H1 (cell line): ENCODE measurements at regions not wholly inside any gene's neighbourhood (a gene's known extent, or its start where the extent isn't known, plus 50 kb on each side); places are given as distances from the start of the nearest gene placed in this dataset.

ENCODE experiments used
- CTCF ChIA-PET: fragments of 300-600 bp; sonication (Branson Sonifier 250); formaldehyde crosslinking; loops from one replicate; lab custom pipeline; 2021; ENCODE audit not compliant: partially characterized antibody; lab: Charles Lee
- POLR2A ChIA-PET: fragments of 300-600 bp; sonication (Branson Sonifier 250); formaldehyde crosslinking; loops from one replicate; lab custom pipeline; 2021; ENCODE audit warnings: inconsistent platforms; ENCODE audit not compliant: partially characterized antibody; lab: Charles Lee
- DNase-seq, 2 experiments: peaks; one replicate each; pipeline versions ENCODE4 v3.0.0 to v3.0.0-alpha.2; 2010 to 2022; ENCODE audit warnings: low spot score in 2 of 2, low read depth in 1 of 2, mixed read lengths in 1 of 2
- FAIRE-seq: peaks from 2 replicates; lab custom pipeline; 2011; peaks lifted over from hg19 to GRCh38; lab: Jason Lieb, UNC
- H2AFZ ChIP-seq: 2 replicates; pipeline ENCODE4 v1.8.1; 2012; ENCODE audit warnings: low read length, inconsistent platforms
- H2AK5ac ChIP-seq: 2 replicates; pipeline ENCODE4 v1.6.1; 2013; ENCODE audit warnings: low read depth, low read length
- H2BK120ac ChIP-seq: replicated peaks from 2 replicates; pipeline ENCODE3; 2013; ENCODE audit warnings: low read depth, low read length, inconsistent platforms
- H2BK12ac ChIP-seq: 2 replicates; pipeline ENCODE4 v1.6.1; 2013; ENCODE audit warnings: low read depth, low read length
- H2BK15ac ChIP-seq: 2 replicates; pipeline ENCODE4 v1.6.1; 2013; ENCODE audit warnings: low read length
- H2BK20ac ChIP-seq: 2 replicates; pipeline ENCODE4 v1.6.1; 2013; ENCODE audit warnings: low read length
- H2BK5ac ChIP-seq: 2 replicates; pipeline ENCODE4 v1.6.1; 2013; ENCODE audit warnings: low read depth, low read length
- H3K14ac ChIP-seq: 2 replicates; pipeline ENCODE4 v1.6.1; 2013; ENCODE audit warnings: inconsistent platforms; ENCODE audit not compliant: insufficient read length
- H3K18ac ChIP-seq: 2 replicates; pipeline ENCODE4 v1.6.1; 2013; ENCODE audit warnings: low read length; ENCODE audit errors: extremely low read depth
- H3K23ac ChIP-seq: 2 replicates; pipeline ENCODE4 v1.6.1; 2013; ENCODE audit warnings: inconsistent platforms; ENCODE audit not compliant: insufficient read length
- H3K23me2 ChIP-seq: 2 replicates; pipeline ENCODE4 v1.6.1; 2013; ENCODE audit warnings: low read depth, low read length
- H3K27ac ChIP-seq: 2 replicates; pipeline ENCODE4 v1.6.1; 2011; ENCODE audit warnings: low read depth, low read length, inconsistent platforms
- H3K27me3 ChIP-seq, 4 experiments: replicated peaks in 1 of 4; 1 replicate in 1 of 4; 2 replicates in 3 of 4; pipeline versions ENCODE4 v1.6.1 to v1.8.1; 2011 to 2013; ENCODE audit warnings: low read length in 3 of 4, mild to moderate bottlenecking in 3 of 4, inconsistent platforms in 2 of 4, mixed read lengths in 2 of 4, moderate library complexity in 1 of 4; ENCODE audit not compliant: control insufficient read depth in 3 of 4, insufficient read depth in 3 of 4; ENCODE audit errors: extremely low read depth in 1 of 4
- H3K36me3 ChIP-seq, 4 experiments: 2 replicates each; pipeline versions ENCODE4 v1.6.1 to v1.8.1; 2011 to 2013; ENCODE audit warnings: mild to moderate bottlenecking in 4 of 4, low read length in 3 of 4, moderate library complexity in 2 of 4, control low read depth in 1 of 4, inconsistent platforms in 1 of 4; ENCODE audit not compliant: insufficient read depth in 4 of 4, control insufficient read depth in 2 of 4
- H3K4ac ChIP-seq: replicated peaks from 2 replicates; pipeline ENCODE3; 2013; ENCODE audit warnings: low read length, low read depth, mixed read lengths, inconsistent platforms; ENCODE audit not compliant: insufficient read length
- H3K4me1 ChIP-seq, 4 experiments: replicated peaks in 1 of 4; 1 replicate in 1 of 4; 2 replicates in 3 of 4; pipeline versions ENCODE4 v1.6.1 to v1.8.1; 2011 to 2013; ENCODE audit warnings: low read length in 3 of 4, inconsistent platforms in 2 of 4, mixed read lengths in 1 of 4; ENCODE audit not compliant: insufficient read depth in 4 of 4, control insufficient read depth in 3 of 4
- H3K4me2 ChIP-seq, 2 experiments: 2 replicates each; pipeline versions ENCODE4 v1.6.1 to v1.8.1; 2011 to 2013; ENCODE audit warnings: low read depth in 2 of 2, low read length in 2 of 2, control low read depth in 1 of 2, inconsistent platforms in 1 of 2, mild to moderate bottlenecking in 1 of 2; ENCODE audit not compliant: insufficient read depth in 1 of 2
- H3K4me3 ChIP-seq, 4 experiments: fragments of 200-600, 300-600 bp in 1 of 4; sonication (generic), shearing (Covaris generic), sonication (Bioruptor Twin) in 1 of 4; 2 replicates each; pipeline versions ENCODE4 v1.5.1 to v1.8.1; 2011 to 2016; ENCODE audit warnings: low read length in 4 of 4, low read depth in 3 of 4, control low read depth in 2 of 4, inconsistent platforms in 2 of 4, mild to moderate bottlenecking in 2 of 4, mixed read lengths in 1 of 4, moderate library complexity in 1 of 4; ENCODE audit not compliant: insufficient read depth in 2 of 4; ENCODE audit errors: extremely low read depth in 1 of 4
- H3K56ac ChIP-seq: replicated peaks from 2 replicates; pipeline ENCODE3; 2013; ENCODE audit warnings: low read depth, mild to moderate bottlenecking, mixed read lengths, low read length, inconsistent platforms; ENCODE audit not compliant: insufficient read length
- H3K79me1 ChIP-seq: 2 replicates; pipeline ENCODE4 v1.6.1; 2013; ENCODE audit warnings: low read depth, low read length, control low read depth
- H3K79me2 ChIP-seq, 2 experiments: 2 replicates each; pipeline versions ENCODE4 v1.6.1 to v1.8.1; 2012 to 2013; ENCODE audit warnings: low read length in 2 of 2, mild to moderate bottlenecking in 2 of 2, inconsistent platforms in 1 of 2; ENCODE audit not compliant: insufficient read depth in 2 of 2, control insufficient read depth in 1 of 2
- H3K9ac ChIP-seq, 4 experiments: replicated peaks in 1 of 4; 1 replicate in 1 of 4; 2 replicates in 3 of 4; pipeline versions ENCODE4 v1.6.1 to v1.8.1; 2011 to 2013; ENCODE audit warnings: low read depth in 3 of 4, low read length in 3 of 4, control low read depth in 2 of 4, mild to moderate bottlenecking in 2 of 4, moderate library complexity in 2 of 4, inconsistent platforms in 1 of 4; ENCODE audit errors: extremely low read depth in 1 of 4
- H3K9me3 ChIP-seq, 2 experiments: 2 replicates each; pipeline versions ENCODE4 v1.6.1 to v1.8.1; 2012 to 2013; ENCODE audit warnings: mild to moderate bottlenecking in 2 of 2, moderate library complexity in 2 of 2, control low read depth in 1 of 2, inconsistent platforms in 1 of 2, low read depth in 1 of 2, low read length in 1 of 2, mixed read lengths in 1 of 2; ENCODE audit not compliant: insufficient read depth in 2 of 2
- H4K20me1 ChIP-seq, 2 experiments: replicated peaks in 1 of 2; 2 replicates each; pipeline versions ENCODE3 to v1.8.1; 2011 to 2013; ENCODE audit warnings: inconsistent platforms in 2 of 2, low read length in 2 of 2, mild to moderate bottlenecking in 1 of 2; ENCODE audit not compliant: insufficient read depth in 2 of 2, control insufficient read depth in 1 of 2
- H4K5ac ChIP-seq: 2 replicates; pipeline ENCODE4 v1.6.1; 2013; ENCODE audit warnings: low read length, low read depth, mixed read lengths, inconsistent platforms; ENCODE audit not compliant: insufficient read length
- H4K8ac ChIP-seq: 2 replicates; pipeline ENCODE4 v1.8.0; 2013; ENCODE audit warnings: mild to moderate bottlenecking, moderate library complexity, low read length, inconsistent platforms; ENCODE audit not compliant: insufficient read depth; ENCODE audit errors: extremely low read depth
- H4K91ac ChIP-seq: replicated peaks from 2 replicates; pipeline ENCODE3; 2013; ENCODE audit warnings: low read length, mixed read lengths, inconsistent platforms; ENCODE audit not compliant: insufficient read length
- JUN ChIP-seq: IDR thresholded peaks from 2 replicates; pipeline ENCODE4 v1.6.1; 2011; ENCODE audit warnings: low read depth, mild to moderate bottlenecking, improper control_type of control experiment, low read length
- KDM4A ChIP-seq: IDR thresholded peaks from one replicate; pipeline ENCODE4 v1.7.1; 2012; ENCODE audit warnings: low read depth, mild to moderate bottlenecking, moderate library complexity, low read length, inconsistent platforms; ENCODE audit not compliant: severe bottlenecking
- POLR2A ChIP-seq, 2 experiments: IDR thresholded peaks; 1 replicate in 1 of 2; 2 replicates in 1 of 2; pipeline ENCODE4 v1.6.1; 2011; ENCODE audit warnings: low read depth in 2 of 2, low read length in 2 of 2, mild to moderate bottlenecking in 2 of 2; ENCODE audit errors: control extremely low read depth in 1 of 2
- POLR2AphosphoS5 ChIP-seq: IDR thresholded peaks from 2 replicates; pipeline ENCODE4 v1.6.1; 2011; ENCODE audit warnings: low read depth, low read length
- SIRT6 ChIP-seq: IDR thresholded peaks from one replicate; pipeline ENCODE4 v1.7.1; 2012; ENCODE audit warnings: low read length, inconsistent platforms
- SP2 ChIP-seq: IDR thresholded peaks from 2 replicates; pipeline ENCODE4 v1.6.1; 2012; ENCODE audit warnings: mild to moderate bottlenecking, low read length, inconsistent platforms
- TAF7 ChIP-seq: optimal IDR thresholded peaks from 2 replicates; pipeline ENCODE3; 2011; ENCODE audit warnings: low read depth, mild to moderate bottlenecking, inconsistent platforms, low read length, moderate library complexity, borderline replicate concordance
- YY1 ChIP-seq: IDR thresholded peaks from 2 replicates; pipeline ENCODE4 v1.6.1; 2011; ENCODE audit warnings: low read depth, mild to moderate bottlenecking, low read length
- WGBS, 2 experiments: shearing (Covaris generic) in 1 of 2; methylation state at CpG; one replicate each; pipeline versions ENCODE4 v1.1.6 to v1.1.7; 2013 to 2015; ENCODE audit warnings: low lambda C conversion rate in 2 of 2, mixed read lengths in 2 of 2, inconsistent platforms in 1 of 2, low coverage in 1 of 2, missing lambda C conversion rate in 1 of 2; ENCODE audit not compliant: insufficient replicate concordance in 2 of 2, insufficient coverage in 1 of 2, insufficient read length in 1 of 2; ENCODE audit errors: extremely low coverage in 1 of 2, missing lambda C conversion rate in 1 of 2; 5-methylcytosine and 5-hydroxymethylcytosine counted together

DNA sequence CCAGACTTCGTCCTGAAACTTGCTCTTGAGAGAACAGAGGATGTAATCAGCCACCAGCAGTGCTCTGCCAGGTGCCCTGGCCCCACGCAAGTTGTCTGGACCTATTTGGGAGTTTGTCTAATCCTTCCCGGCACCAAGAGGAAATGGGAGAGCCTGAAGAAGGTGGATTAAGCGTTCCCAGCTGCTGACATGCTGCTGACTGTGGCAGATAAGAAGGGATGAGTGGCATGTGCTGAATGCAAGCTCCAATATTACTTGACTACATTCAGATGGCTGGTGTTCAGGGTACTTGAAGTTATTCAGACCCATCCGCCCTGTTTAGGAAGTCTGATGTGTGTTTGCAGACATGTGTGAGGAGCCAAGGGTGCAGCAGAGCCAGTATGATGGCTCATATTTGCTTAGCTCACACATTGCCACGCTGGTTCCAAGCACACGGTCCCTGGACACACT lies 440.6 kb upstream of the CCDC196 start:
- no peak overlapping the region for H4K91ac ChIP-seq
- peak overlapping the region; percentile 74 for H2AFZ ChIP-seq
- no peak for DNase-seq
- H2BK12ac ChIP-seq: peak overlapping the region; percentile 55; the same call in 1 of the 2 replicates
- CTCF ChIA-PET: interaction anchor here (1.1 kb wide), 1 partner anchor 881 kb away, joined by 3 read pairs; no protein-coding TSS in a partner anchor
- H3K4ac ChIP-seq: no peak overlapping the region
- no peaks in the 10 kb centered on the region for H3K9me3 ChIP-seq
- no peak overlapping the region for H2BK5ac ChIP-seq
- no peaks in the 10 kb centered on the region for H3K79me1 ChIP-seq
- 86% methylated on average over 7 of the region's 7 CpGs; no CpG with 5 or more reads in 1 of the 2 experiments for WGBS, 2 experiments
- no peak overlapping the region for H2BK20ac ChIP-seq
- H3K27me3 ChIP-seq: no peaks in the 10 kb centered on the region
- H3K4me1 ChIP-seq: peaks cover 0 to 2% (median 0%) of the 10 kb centered on the region in 4 experiments; a peak in 1 of 7 replicates
- H3K14ac ChIP-seq: no peak overlapping the region
- no peak overlapping the region for H3K56ac ChIP-seq
- POLR2A ChIA-PET: no interaction called here
- H3K4me3 ChIP-seq: no peak overlapping the region
- H3K18ac ChIP-seq: no peak overlapping the region
- no peak overlapping the region for H2BK15ac ChIP-seq
- no peak overlapping the region for H2BK120ac ChIP-seq
- no peak overlapping the region for H3K23ac ChIP-seq
- H2AK5ac ChIP-seq: no peak overlapping the region
- H3K23me2 ChIP-seq: no peaks in the 10 kb centered on the region
- no peak overlapping the region for H3K27ac ChIP-seq
- no peak overlapping the region for H3K9ac ChIP-seq
- no peak overlapping the region for H4K8ac ChIP-seq
- no peak overlapping the region for H4K5ac ChIP-seq
- H3K36me3 ChIP-seq: no peaks in the 10 kb centered on the region
- no peaks in the 10 kb centered on the region for H4K20me1 ChIP-seq
- H3K4me2 ChIP-seq: no peak overlapping the region
- H3K79me2 ChIP-seq: no peaks in the 10 kb centered on the region
- no peak for FAIRE-seq
- no peak for TF ChIP-seq POLR2AphosphoS5
- TF ChIP-seq POLR2A (IDR thresholded peaks at IDR 0.05; ENCODE audit: control extremely low read depth in 1 of 2, low read depth in 2 of 2, low read length in 2 of 2): no peak
- no peak for TF ChIP-seq KDM4A
- TF ChIP-seq SIRT6: no peak
- TF ChIP-seq JUN: no peak
- no peak for TF ChIP-seq SP2
- no peak for TF ChIP-seq YY1
- no peak for TF ChIP-seq TAF7
